ENCODE measurements at regions not wholly inside any gene's neighbourhood (a gene's known extent, or its start where the extent isn't known, plus 50 kb on each side); places are given as distances from the start of the nearest gene placed in this dataset.

DNA sequence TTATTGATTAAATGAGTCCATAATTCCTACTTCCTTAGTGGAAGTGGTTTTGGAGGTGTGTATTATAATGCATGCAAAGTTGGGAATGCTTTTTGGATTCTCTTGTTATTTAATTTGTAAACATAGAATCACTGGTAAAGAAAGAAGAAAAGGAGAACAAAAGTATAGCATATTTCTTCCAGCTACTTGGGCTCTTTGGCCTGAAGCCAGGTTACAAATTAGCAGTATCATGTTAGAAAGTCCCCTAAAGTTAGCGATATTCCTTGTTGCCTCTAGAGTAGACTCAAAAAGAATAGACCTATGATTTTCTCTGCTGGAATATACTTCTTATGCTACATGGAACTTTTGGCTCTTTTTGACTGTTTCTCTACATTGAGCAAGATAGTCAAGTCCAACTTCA lies 60.6 kb upstream of the CD28 start:
- Mint-ChIP-seq H3K4me1 (ENCODE audit: unreplicated experiment) (peaks cover 10% of the 10 kb centered on the region), H3K9me3 (no peaks in the 10 kb centered on the region), H3K36me3 (no peaks in the 10 kb centered on the region), H3K27ac (no peak overlapping the region), H3K4me3 (no peak overlapping the region), H3K27me3 (no peaks in the 10 kb centered on the region)
- TF ChIP-seq, protein P1, sequence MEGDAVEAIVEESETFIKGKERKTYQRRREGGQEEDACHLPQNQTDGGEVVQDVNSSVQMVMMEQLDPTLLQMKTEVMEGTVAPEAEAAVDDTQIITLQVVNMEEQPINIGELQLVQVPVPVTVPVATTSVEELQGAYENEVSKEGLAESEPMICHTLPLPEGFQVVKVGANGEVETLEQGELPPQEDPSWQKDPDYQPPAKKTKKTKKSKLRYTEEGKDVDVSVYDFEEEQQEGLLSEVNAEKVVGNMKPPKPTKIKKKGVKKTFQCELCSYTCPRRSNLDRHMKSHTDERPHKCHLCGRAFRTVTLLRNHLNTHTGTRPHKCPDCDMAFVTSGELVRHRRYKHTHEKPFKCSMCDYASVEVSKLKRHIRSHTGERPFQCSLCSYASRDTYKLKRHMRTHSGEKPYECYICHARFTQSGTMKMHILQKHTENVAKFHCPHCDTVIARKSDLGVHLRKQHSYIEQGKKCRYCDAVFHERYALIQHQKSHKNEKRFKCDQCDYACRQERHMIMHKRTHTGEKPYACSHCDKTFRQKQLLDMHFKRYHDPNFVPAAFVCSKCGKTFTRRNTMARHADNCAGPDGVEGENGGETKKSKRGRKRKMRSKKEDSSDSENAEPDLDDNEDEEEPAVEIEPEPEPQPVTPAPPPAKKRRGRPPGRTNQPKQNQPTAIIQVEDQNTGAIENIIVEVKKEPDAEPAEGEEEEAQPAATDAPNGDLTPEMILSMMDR (conservative IDR thresholded peaks at IDR 0.05), result no peak
- no peak for DNase-seq (ENCODE audit: extremely low spot score, unreplicated experiment)

DNA sequence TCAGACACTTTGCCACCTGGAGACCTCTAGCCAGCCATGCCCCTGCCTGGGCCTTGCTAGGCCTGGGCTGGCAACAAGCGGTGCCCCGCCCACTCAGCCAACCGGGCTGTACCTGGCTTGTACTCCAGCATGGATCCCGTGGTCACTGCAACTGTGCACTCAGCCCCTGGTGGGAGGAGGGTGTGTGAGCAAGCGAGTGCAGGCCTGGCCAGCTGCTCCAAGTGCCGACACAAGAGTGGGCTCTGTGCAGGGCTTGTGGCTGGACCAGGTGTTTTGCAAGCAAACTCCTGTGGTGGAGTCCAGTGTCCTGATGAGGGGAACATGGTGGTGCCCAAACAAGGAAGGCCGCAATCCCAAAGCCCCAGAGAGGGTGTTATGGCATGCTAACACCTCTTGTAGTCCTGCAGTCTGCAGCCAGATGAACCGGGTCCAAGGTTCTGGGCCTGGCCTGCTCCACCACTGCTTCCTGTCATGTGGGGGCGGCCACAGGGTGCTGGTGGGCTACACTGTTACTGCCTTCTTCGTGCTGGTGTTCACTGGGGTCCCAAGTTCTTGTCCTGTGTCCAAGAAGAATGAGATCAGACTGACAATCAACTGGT lies 60.1 kb upstream of the CD28 start:
- no peak for DNase-seq (ENCODE audit: extremely low spot score, unreplicated experiment)
- Mint-ChIP-seq H3K9me3 (no peaks in the 10 kb centered on the region), H3K27ac (no peak overlapping the region)

DNA sequence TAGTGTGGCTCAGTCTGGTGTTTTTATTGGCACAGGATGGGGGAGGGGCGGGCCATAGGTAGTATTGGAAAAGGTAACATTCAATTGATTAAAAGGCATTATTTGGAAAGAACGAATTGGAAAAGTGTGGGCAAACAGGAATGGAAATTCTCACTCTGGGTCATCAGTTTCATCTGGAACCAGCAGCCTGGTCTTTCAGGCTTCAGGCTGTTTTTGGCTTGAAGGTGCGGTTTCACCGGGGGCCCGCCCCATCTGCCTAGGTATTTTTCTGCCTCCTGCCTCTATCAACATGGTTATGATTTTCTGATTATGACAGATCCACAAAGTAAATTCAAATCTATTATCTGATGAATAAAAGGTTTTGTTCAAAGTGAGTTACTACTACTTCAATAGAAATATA lies 59.5 kb upstream of the CD28 start:
- TF ChIP-seq, protein P1 (conservative IDR thresholded peaks at IDR 0.05), result no peak
- Mint-ChIP-seq H3K4me1 (ENCODE audit: unreplicated experiment) (peaks cover 16% of the 10 kb centered on the region), H3K4me3 (no peak overlapping the region), H3K27ac (no peak overlapping the region), H3K9me3 (no peaks in the 10 kb centered on the region), H3K27me3 (no peaks in the 10 kb centered on the region), H3K36me3 (no peaks in the 10 kb centered on the region)
- no peak for DNase-seq (ENCODE audit: extremely low spot score, unreplicated experiment)

More for the DNA sequence above, 60.1 kb upstream of the CD28 start:
- no peaks in the 10 kb centered on the region for H3K36me3 Mint-ChIP-seq
- H3K4me1 Mint-ChIP-seq (ENCODE audit: unreplicated experiment), result peaks cover 16% of the 10 kb centered on the region
- H3K4me3 Mint-ChIP-seq, result no peak overlapping the region
- H3K27me3 Mint-ChIP-seq, result no peaks in the 10 kb centered on the region
- TF ChIP-seq, protein P1 (conservative IDR thresholded peaks at IDR 0.05), result no peak

DNA sequence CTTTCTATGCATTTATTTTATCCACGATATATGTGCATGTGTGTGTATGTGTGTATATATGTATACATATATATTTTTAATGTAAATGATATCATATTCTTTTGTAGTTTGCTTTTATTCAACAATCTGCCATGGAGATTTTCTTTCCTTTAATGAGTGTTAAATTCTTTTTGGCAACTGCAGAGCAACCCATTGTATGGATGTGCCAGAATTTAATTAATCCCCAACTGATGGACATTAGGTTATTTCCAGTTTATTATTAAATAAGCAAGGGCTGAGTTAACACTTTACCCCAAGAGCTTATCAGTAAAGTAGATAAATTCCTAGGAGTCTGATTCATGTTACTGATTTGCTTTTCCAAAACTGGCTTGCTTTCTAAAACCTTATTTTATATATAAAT lies 58.9 kb upstream of the CD28 start:
- no peak for DNase-seq (ENCODE audit: extremely low spot score, unreplicated experiment)
- no peak overlapping the region for H3K27ac Mint-ChIP-seq
- no peaks in the 10 kb centered on the region for H3K9me3 Mint-ChIP-seq
- H3K4me1 Mint-ChIP-seq (ENCODE audit: unreplicated experiment), result peaks cover 16% of the 10 kb centered on the region
- no peaks in the 10 kb centered on the region for H3K27me3 Mint-ChIP-seq
- H3K4me3 Mint-ChIP-seq, result no peak overlapping the region
- TF ChIP-seq, protein P1 (conservative IDR thresholded peaks at IDR 0.05), result no peak
- no peaks in the 10 kb centered on the region for H3K36me3 Mint-ChIP-seq

DNA sequence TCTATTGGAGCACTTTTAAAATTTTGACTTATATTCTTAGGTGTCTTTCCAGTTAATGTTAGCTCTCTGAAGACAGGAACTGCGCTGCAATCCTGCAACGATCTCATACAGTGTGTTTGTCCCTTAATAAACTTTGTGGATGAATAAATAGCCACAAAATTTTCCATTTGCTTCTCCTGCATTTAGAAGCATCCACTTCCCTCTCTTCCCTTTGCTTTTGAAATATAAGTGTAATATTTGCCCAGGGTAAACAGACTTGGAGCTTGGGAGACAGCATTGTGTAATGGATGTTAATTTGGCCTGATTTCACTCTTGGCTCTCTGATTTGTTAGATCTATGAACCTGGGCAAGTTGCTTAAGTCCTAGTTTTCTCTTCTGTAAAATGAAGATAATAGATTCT lies 58.2 kb upstream of the CD28 start:
- no peak for DNase-seq (ENCODE audit: extremely low spot score, unreplicated experiment)
- TF ChIP-seq, protein P1 (conservative IDR thresholded peaks at IDR 0.05), result no peak
- H3K4me1 Mint-ChIP-seq (ENCODE audit: unreplicated experiment), result peaks cover 16% of the 10 kb centered on the region
- no peak overlapping the region for H3K27ac Mint-ChIP-seq
- no peak overlapping the region for H3K4me3 Mint-ChIP-seq
- no peaks in the 10 kb centered on the region for H3K27me3 Mint-ChIP-seq
- H3K36me3 Mint-ChIP-seq, result no peaks in the 10 kb centered on the region
- H3K9me3 Mint-ChIP-seq, result no peaks in the 10 kb centered on the region

Measured in type B pancreatic cell (in vitro differentiated cells).